HT-29 (cell line): ENCODE measurements at regions not wholly inside any gene's neighbourhood (a gene's known extent, or its start where the extent isn't known, plus 50 kb on each side); places are given as distances from the start of the nearest gene placed in this dataset.

Experiments
- DNase-seq: peaks from one replicate; pipeline ENCODE4 v3.0.0-alpha.2; 2015; ENCODE audit warnings: low spot score

GRCh38 chr7:130927062-130927461, 193.1 kb upstream of the KLF14 start:
- no peak for DNase-seq

GRCh38 chr7:130927564-130927963, 193.6 kb upstream of the KLF14 start:
- DNase-seq: no peak

GRCh38 chr7:130929896-130930659, 196.1 kb upstream of the KLF14 start:
- DNase-seq: peak; percentile 18

- DNase-seq: no peak
Observed at GRCh38 chr7:130930681-130931080, 196.7 kb upstream of the KLF14 start.

GRCh38 chr7:130931423-130931822, 197.4 kb upstream of the KLF14 start:
- no peak for DNase-seq

GRCh38 chr7:130932088-130932487, 198.1 kb upstream of the KLF14 start:
- no peak for DNase-seq

GRCh38 chr7:130932667-130933432, 198.8 kb upstream of the KLF14 start:
- no peak for DNase-seq

- DNase-seq: no peak
Observed at GRCh38 chr7:130933919-130934318, 199.9 kb upstream of the KLF14 start.

GRCh38 chr7:130935564-130936157, 201.7 kb upstream of the KLF14 start:
- DNase-seq: no peak

- DNase-seq: no peak
Observed at GRCh38 chr7:130936202-130936931, 202.4 kb upstream of the KLF14 start.

GRCh38 chr7:130937016-130937415, 203.0 kb upstream of the KLF14 start:
- no peak for DNase-seq

GRCh38 chr7:130937830-130938229, 203.8 kb upstream of the KLF14 start:
- DNase-seq: no peak

GRCh38 chr7:130938661-130939060, 204.7 kb upstream of the KLF14 start:
- DNase-seq: no peak

GRCh38 chr7:130939321-130940095, 205.5 kb upstream of the KLF14 start:
- peak; percentile 43 for DNase-seq

GRCh38 chr7:130940326-130940725, 206.3 kb upstream of the KLF14 start:
- no peak for DNase-seq

GRCh38 chr7:130940907-130941306, 206.9 kb upstream of the KLF14 start:
- peak; percentile 75 for DNase-seq

- DNase-seq: peak; percentile 89
Observed at GRCh38 chr7:130941322-130942210, 207.6 kb upstream of the KLF14 start.

- peak; percentile 85 for DNase-seq
Observed at GRCh38 chr7:130942211-130942964, 208.4 kb upstream of the KLF14 start.

- peak; percentile 80 for DNase-seq
Observed at GRCh38 chr7:130943336-130943901, 209.4 kb upstream of the KLF14 start.
